ENCODE measurements at regions not wholly inside any gene's neighbourhood (a gene's known extent, or its start where the extent isn't known, plus 50 kb on each side); places are given as distances from the start of the nearest gene placed in this dataset.

DNA sequence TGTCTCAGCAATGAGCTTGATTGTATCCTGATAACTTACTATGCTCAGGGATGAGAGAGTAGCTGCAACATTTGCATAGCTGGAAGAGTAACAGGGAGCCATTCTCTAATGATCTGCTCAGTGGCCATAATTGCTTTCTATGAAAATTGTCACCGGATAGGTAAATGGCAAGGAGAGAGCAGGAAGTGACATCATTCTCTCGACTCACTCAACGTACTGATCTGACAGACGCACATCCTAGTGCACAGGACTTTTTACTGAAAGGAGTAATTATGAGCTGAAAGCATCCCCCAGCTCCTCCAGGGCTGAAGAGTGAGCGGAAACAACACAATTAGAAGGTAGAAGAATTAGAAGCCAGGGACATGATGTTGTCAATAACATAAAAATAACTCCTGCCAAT, 71.8 kb downstream of the IRX5 start:
- ChIA-PET CTCF (no interaction called here), POLR2A (no interaction called here)
- DNase-seq (ENCODE audit: low read depth, low spot score) (no peak), FAIRE-seq (no peak)
- BruUV-seq (replicated peaks) = no TSS peak
- Histone ChIP-seq H3K36me3 (ENCODE audit: control insufficient read depth in 2 of 2, extremely low read depth in 1 of 2, insufficient read depth in 2 of 2, low read length in 2 of 2) (no peaks in the 10 kb centered on the region), H4K20me1 (replicated peaks; ENCODE audit: control insufficient read depth, extremely low read depth, insufficient read depth, low read length) (no peaks in the 10 kb centered on the region), H3K4me2 (ENCODE audit: insufficient read depth, low read length) (no peak overlapping the region), H2AFZ (ENCODE audit: low read depth, low read length) (no peak overlapping the region), H3K4me3 (replicated peaks in 1 of 3; ENCODE audit: insufficient read depth in 1 of 3, low read depth in 1 of 3, low read length in 3 of 3) (no peak overlapping the region), H3K4me1 (ENCODE audit: control insufficient read depth, extremely low read depth, insufficient read depth, low read length) (no peaks in the 10 kb centered on the region), H3K9ac (replicated peaks; ENCODE audit: extremely low read depth, insufficient read depth, low read length) (no peak overlapping the region), H3K27me3 (ENCODE audit: control insufficient read depth in 2 of 2, insufficient read depth in 2 of 2, low read length in 2 of 2) (no peaks in the 10 kb centered on the region), H3K9me3 (replicated peaks; ENCODE audit: control insufficient read depth, insufficient read depth, low read length) (no peaks in the 10 kb centered on the region), H3K27ac (ENCODE audit: insufficient read depth, low read depth, low read length) (no peak overlapping the region), H3K79me2 (ENCODE audit: control insufficient read depth, insufficient read depth, low read length) (no peaks in the 10 kb centered on the region), H3K9me1 (replicated peaks; ENCODE audit: control insufficient read depth, extremely low read depth, insufficient read depth, low read length) (no peaks in the 10 kb centered on the region)
- TF ChIP-seq POLR2A (IDR thresholded peaks at IDR 0.05; ENCODE audit: low read depth, low read length) (no peak), EZH2 (IDR thresholded peaks at IDR 0.05; ENCODE audit: borderline replicate concordance, low read depth, low read length, severe bottlenecking) (no peak), POLR2AphosphoS5 (IDR thresholded peaks at IDR 0.05; ENCODE audit: insufficient read depth, low read depth, low read length) (no peak), MYC (IDR thresholded peaks at IDR 0.05; ENCODE audit: low read depth, low read length) (no peak), FOS (IDR thresholded peaks at IDR 0.05; ENCODE audit: borderline replicate concordance, insufficient read depth, low read length) (no peak), JUN (IDR thresholded peaks at IDR 0.05; ENCODE audit: borderline replicate concordance, insufficient read depth, insufficient read length, low read depth) (no peak), GATA2 (IDR thresholded peaks at IDR 0.05; ENCODE audit: insufficient read depth, insufficient read length, low read depth, low read length) (no peak)
- TF ChIP-seq, protein P1, sequence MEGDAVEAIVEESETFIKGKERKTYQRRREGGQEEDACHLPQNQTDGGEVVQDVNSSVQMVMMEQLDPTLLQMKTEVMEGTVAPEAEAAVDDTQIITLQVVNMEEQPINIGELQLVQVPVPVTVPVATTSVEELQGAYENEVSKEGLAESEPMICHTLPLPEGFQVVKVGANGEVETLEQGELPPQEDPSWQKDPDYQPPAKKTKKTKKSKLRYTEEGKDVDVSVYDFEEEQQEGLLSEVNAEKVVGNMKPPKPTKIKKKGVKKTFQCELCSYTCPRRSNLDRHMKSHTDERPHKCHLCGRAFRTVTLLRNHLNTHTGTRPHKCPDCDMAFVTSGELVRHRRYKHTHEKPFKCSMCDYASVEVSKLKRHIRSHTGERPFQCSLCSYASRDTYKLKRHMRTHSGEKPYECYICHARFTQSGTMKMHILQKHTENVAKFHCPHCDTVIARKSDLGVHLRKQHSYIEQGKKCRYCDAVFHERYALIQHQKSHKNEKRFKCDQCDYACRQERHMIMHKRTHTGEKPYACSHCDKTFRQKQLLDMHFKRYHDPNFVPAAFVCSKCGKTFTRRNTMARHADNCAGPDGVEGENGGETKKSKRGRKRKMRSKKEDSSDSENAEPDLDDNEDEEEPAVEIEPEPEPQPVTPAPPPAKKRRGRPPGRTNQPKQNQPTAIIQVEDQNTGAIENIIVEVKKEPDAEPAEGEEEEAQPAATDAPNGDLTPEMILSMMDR (IDR thresholded peaks at IDR 0.05; ENCODE audit: extremely low read depth in 1 of 2, insufficient read depth in 1 of 2, low read depth in 1 of 2, low read length in 2 of 2) = no peak
- TF ChIP-seq, protein P2, sequence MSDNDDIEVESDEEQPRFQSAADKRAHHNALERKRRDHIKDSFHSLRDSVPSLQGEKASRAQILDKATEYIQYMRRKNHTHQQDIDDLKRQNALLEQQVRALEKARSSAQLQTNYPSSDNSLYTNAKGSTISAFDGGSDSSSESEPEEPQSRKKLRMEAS (IDR thresholded peaks at IDR 0.05; ENCODE audit: insufficient read depth, insufficient read length) = no peak
- intact Hi-C loops (cut with micrococcal nuclease) = no loop called here
- dilution Hi-C loops (cut with MboI; ENCODE audit: extremely low pct_ligation_motif_present, low sequenced_read_pairs) = no loop called here

Measured in endothelial cell of umbilical vein (primary cell).